RWPE1 (cell line): ENCODE measurements at regions not wholly inside any gene's neighbourhood (a gene's known extent, or its start where the extent isn't known, plus 50 kb on each side); places are given as distances from the start of the nearest gene placed in this dataset.

Source experiments
- CTCF ChIA-PET: fragments of 350-600 bp; sonication (Branson Sonifier 250); formaldehyde crosslinking; extraction: SDS; loops from one replicate; lab custom pipeline; 2021; lab: Yijun Ruan, JAX
- POLR2A ChIA-PET: fragments of 400-600 bp; formaldehyde crosslinking; extraction: SDS; loops from one replicate; lab custom pipeline; 2020; ENCODE audit warnings: antibody characterized with exemption; ENCODE audit not compliant: low non-redundant PET; lab: Yijun Ruan, JAX
- DNase-seq: peaks from one replicate; pipeline ENCODE4 v3.0.0; 2012; ENCODE audit warnings: low spot score
- H3K27ac ChIP-seq: fragments of 450-650 bp; 2 replicates; pipeline ENCODE4 v1.5.1; 2017
- CTCF ChIP-seq: fragments of 450-650 bp; conservative IDR thresholded peaks from 2 replicates; pipeline ENCODE4 v1.5.1; 2017; ENCODE audit warnings: low read depth, mild to moderate bottlenecking

GRCh38 chr15:97678656-97679055 is 281.8 kb upstream of the ARRDC4 start:
- TF ChIP-seq CTCF = no peak
- CTCF ChIA-PET = no interaction called here
- no peak overlapping the region for H3K27ac ChIP-seq
- POLR2A ChIA-PET = no interaction called here
- no peak for DNase-seq

- ChIA-PET CTCF (no interaction called here), POLR2A (no interaction called here)
- no peak for TF ChIP-seq CTCF
- no peak overlapping the region for H3K27ac ChIP-seq
- DNase-seq = no peak
Observed at GRCh38 chr15:97679106-97679688, 281.3 kb upstream of the ARRDC4 start.

GRCh38 chr15:97680606-97681220 is 279.8 kb upstream of the ARRDC4 start:
- DNase-seq = no peak
- POLR2A ChIA-PET = no interaction called here
- no peak overlapping the region for H3K27ac ChIP-seq
- CTCF ChIA-PET = interaction anchor here (0.5 kb wide), 1 partner anchor 26 kb away, joined by 3 read pairs; no protein-coding TSS in a partner anchor
- TF ChIP-seq CTCF = no peak

- ChIA-PET POLR2A (no interaction called here), CTCF (no interaction called here)
- no peak for TF ChIP-seq CTCF
- no peak overlapping the region for H3K27ac ChIP-seq
- DNase-seq = no peak
Observed at GRCh38 chr15:97683831-97684230, 276.7 kb upstream of the ARRDC4 start.

GRCh38 chr15:97684249-97684648 is 276.3 kb upstream of the ARRDC4 start:
- POLR2A ChIA-PET = no interaction called here
- DNase-seq = no peak
- TF ChIP-seq CTCF = no peak
- H3K27ac ChIP-seq = no peak overlapping the region
- CTCF ChIA-PET = no interaction called here

- TF ChIP-seq CTCF = no peak
- DNase-seq = no peak
- H3K27ac ChIP-seq = no peak overlapping the region
- ChIA-PET POLR2A (no interaction called here), CTCF (no interaction called here)
Observed at GRCh38 chr15:97686324-97686723, 274.2 kb upstream of the ARRDC4 start.
